Posterior cingulate gyrus (tissue), 11 donors: ENCODE measurements at regions not wholly inside any gene's neighbourhood (a gene's known extent, or its start where the extent isn't known, plus 50 kb on each side); places are given as distances from the start of the nearest gene placed in this dataset.

Experiments used
- DNase-seq, 10 donors: peaks; one replicate each; pipeline versions ENCODE4 v3.0.0 to v3.0.0-alpha.2; 2020 to 2021; ENCODE audit warnings: mixed read lengths in 3 of 10
- intact Hi-C: fragments of 100-400 bp; cut with DNase I; formaldehyde crosslinking; loops from one replicate; pipeline ENCODE4 v1.15.1; 2023

DNA sequence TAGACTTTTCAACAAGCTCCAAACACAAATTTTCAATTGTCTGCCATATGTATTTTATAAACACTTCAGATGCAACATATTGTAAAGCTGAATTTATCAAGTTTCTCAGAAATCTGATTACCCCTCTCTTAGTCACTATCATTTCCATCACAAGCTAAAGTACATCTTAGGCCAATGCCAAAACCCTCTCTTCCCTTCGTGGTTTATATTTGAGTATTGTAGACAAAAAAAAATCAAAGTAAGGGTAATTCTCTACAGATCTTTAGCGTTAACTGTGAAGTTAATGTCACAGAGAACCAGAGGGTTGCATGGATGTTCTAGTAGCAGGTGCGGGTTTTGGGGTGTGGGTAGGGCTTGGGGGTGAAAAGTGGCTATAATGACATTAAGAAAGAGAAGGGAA is 387.7 kb upstream of the PTGER4 start:
- intact Hi-C loops: no loop called here
- DNase-seq: no peak

- DNase-seq: no peak
- intact Hi-C loops: no loop called here
Observed at GRCh38 chr5:40291338-40291737, 388.4 kb upstream of the PTGER4 start.

DNA sequence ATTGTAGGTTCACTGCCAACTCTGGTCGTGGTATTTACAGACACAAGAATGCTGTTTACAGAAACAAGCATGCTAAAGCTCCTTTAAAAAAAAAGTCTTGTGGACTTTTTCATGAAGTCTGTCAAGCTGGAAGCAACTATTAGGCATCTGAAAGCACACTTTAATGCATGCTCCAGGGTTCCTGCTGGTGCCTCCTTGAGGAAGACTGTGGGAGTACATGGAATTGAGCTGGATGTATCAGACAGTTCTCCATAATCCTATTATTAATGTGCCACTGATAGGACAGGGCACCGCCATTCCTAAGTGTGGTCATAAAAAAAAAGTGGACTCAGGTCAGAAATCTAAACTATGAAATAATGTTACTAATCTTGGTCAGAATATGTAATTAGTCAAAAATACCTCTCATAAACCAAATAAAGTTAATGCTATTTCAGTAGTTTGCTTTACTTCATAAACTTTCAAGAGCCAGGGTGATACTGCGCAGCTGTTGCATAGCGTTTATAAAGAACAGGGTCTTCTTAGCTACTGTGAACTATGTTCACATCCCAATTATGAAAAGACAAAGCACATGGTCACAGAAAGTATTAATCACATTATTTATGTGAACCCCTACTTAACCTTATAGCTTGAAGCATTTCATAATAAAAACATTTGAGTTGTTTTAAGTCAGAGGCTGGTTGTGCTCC is 390.8 kb upstream of the PTGER4 start:
- intact Hi-C loops: no loop called here
- no peak for DNase-seq

DNA sequence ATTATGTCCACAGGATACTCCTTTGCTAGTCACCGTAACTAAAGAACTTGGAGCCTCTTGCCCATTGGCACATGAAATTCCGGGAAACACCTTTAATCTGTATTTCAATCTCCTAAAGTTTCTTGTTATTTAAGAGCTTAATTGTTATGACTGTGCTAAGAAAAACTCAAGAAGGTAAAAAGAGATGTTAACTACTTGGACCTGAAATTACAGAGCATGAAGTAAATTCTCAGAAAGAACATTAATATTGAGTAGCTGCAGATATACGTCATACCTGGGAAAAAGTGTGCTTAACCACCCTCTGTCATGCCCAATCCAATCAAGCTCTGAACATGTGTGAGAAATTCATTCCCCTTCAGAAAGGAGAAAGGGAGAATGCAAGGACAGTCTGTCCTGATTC is 394.9 kb upstream of the PTGER4 start:
- intact Hi-C loops: no loop called here
- no peak for DNase-seq

DNA sequence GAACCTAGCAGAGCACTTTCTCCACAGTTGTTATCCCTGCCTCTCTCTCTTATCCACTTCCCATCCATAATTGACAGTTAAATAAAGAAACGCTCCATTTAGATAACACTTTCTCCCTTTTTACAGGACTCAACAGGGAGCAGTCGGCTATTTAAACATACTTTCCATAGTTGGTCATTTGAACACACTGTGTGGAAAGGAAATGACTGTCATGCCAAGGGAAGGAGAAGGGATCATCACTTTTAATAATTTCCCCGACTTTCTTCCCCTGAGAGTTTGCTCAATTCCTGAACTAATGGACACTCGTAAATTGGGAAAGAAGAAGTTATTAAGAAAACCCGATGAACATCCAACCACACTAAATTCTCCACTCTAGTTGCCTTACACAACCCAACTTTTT is 400.8 kb upstream of the PTGER4 start:
- intact Hi-C loops: no loop called here
- no peak for DNase-seq

- intact Hi-C loops: no loop called here
Observed at GRCh38 chr5:40277161-40277906, 402.4 kb upstream of the PTGER4 start.

GRCh38 chr5:40276426-40277102 is 403.2 kb upstream of the PTGER4 start:
- intact Hi-C loops: no loop called here
- DNase-seq: no peak

More at GRCh38 chr5:40277161-40277906, 402.4 kb upstream of the PTGER4 start:
- DNase-seq: no peak

- intact Hi-C loops: no loop called here
- DNase-seq: no peak
Observed at GRCh38 chr5:40274568-40274967, 405.1 kb upstream of the PTGER4 start.

GRCh38 chr5:40273936-40274335 is 405.8 kb upstream of the PTGER4 start:
- intact Hi-C loops: no loop called here
- DNase-seq: no peak

DNA sequence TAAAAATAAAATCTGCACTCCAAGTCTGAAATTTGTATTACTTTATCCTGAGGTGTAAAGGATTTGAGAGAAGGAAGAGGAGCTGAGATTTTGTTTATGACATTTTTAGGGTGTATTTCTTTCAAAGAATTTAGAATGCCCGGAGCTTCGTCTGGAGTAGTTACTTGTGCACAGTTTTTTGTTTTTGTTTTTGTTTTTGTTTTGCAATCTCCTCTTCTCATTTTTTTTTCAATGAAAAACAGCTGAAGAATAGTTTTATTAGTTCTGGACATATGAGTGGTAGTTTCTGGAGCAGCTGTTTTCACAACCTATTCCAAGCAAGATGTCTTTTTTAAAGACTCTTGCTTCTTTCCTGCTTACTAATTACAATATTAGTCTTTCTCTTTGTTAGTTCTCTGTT is 408.2 kb upstream of the PTGER4 start:
- intact Hi-C loops: no loop called here
- no peak for DNase-seq

DNA sequence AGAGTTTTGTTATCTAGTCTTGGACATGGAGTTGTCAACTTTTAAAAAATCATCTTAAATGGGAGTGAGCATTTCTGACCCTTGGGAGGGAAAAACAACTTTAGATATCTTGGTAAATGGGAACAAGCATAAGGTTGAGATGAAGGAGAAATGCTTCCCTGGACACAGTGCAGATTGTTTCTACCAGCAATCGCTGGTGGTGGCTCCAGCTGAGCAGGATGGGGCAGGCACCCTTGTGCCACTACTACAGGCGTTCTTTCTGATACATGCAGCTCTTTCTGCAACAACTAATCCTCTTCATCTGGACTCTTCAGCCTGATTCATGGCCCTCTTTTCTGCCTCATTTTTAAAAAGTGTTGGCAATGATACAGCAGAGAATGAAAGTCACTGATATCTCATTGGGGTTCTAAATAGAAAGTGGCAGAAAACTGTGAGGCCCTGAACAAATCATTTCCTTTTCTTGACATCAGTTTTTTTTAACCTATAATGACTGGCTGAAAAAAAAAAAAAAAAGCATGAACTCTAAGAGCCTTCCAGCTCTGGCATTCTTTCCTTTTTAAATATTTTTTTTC is 409.4 kb upstream of the PTGER4 start:
- DNase-seq: no peak
- intact Hi-C loops: no loop called here

GRCh38 chr5:40268088-40268487 is 411.6 kb upstream of the PTGER4 start:
- no peak for DNase-seq

DNA sequence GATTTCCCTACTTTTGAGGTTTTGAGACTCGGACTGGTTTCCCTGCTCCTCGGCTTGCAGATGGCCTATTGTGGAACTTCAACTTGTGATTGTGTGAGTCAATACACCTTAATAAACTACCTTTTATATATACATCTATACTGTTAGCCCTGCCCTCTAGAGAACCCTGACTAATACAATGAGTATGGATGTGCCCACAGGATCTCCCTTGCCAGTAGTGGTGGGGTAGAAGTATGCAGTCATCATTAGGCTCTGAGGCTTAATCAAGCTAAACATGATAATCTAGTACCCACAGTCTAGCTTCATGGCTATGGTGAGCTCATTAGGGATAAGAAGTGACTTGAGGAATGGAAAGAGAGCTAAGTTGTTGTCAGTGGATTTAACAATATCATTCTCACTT is 412.8 kb upstream of the PTGER4 start:
- DNase-seq: no peak
- intact Hi-C loops: no loop called here

More at GRCh38 chr5:40268088-40268487, 411.6 kb upstream of the PTGER4 start:
- intact Hi-C loops: no loop called here

GRCh38 chr5:40261984-40262383 is 417.7 kb upstream of the PTGER4 start:
- intact Hi-C loops: no loop called here
- DNase-seq: no peak

- DNase-seq: no peak
- intact Hi-C loops: no loop called here
Observed at GRCh38 chr5:40260361-40260760, 419.4 kb upstream of the PTGER4 start.

DNA sequence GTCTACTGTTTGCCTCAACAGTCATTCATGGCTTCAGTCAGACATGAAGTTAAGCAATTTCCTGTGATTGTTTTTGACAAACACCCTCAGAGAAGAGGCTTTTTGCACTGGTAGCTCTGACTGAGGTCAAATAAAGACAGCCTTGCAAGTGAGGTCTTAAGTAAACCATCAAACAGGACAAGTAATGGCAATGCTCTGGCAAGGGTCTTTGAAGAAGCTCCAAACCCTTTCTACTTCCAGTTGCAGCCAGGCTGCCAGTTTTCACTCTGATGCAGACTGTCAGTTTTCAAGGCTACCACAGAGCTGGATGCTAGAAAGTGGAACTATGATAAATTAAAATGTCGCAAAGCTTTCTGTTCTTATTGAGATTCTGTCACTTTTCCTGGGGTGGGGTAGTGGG is 421.5 kb upstream of the PTGER4 start:
- no peak for DNase-seq
- intact Hi-C loops: no loop called here

- DNase-seq: no peak
- intact Hi-C loops: no loop called here
Observed at GRCh38 chr5:40240671-40241070, 439.0 kb upstream of the PTGER4 start.

DNA sequence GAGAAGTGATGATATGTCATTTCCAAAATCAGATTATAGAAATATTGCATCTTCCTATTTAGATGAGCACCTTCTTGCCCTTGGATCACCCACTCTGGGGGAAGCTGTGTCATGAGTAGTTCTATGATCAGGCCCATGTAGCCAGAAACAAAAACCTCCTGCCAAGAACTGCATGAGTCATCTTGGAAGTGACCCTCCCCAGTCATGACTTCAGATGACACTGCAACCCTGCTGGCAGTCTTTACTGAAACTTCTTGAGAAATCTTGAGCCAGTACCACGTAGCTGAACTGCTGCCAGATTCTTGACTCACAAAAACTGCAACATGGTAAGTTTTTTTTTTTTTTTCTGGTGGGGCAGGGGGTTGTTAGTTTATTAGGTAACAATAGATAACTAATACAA is 439.6 kb upstream of the PTGER4 start:
- no peak for DNase-seq
- intact Hi-C loops: no loop called here

- intact Hi-C loops: no loop called here
- DNase-seq: no peak
Observed at GRCh38 chr5:40238066-40238745, 441.5 kb upstream of the PTGER4 start.

- DNase-seq: no peak
- intact Hi-C loops: no loop called here
Observed at GRCh38 chr5:40235471-40236400, 444.0 kb upstream of the PTGER4 start.
